HuH-7 (cell line): ENCODE measurements at regions not wholly inside any gene's neighbourhood (a gene's known extent, or its start where the extent isn't known, plus 50 kb on each side); places are given as distances from the start of the nearest gene placed in this dataset.
A peak's percentile ranks its signal among the peaks of the same experiment; 100 is the strongest.
"Not testable (repeated sequence)": the region's sequence is repeated elsewhere in the genome, so short reads cannot be mapped to it uniquely, and the experiment has no call there.

Experiments used
- DNase-seq: peaks from one replicate; pipeline ENCODE4 v3.0.0; 2011; ENCODE audit warnings: low spot score

DNA sequence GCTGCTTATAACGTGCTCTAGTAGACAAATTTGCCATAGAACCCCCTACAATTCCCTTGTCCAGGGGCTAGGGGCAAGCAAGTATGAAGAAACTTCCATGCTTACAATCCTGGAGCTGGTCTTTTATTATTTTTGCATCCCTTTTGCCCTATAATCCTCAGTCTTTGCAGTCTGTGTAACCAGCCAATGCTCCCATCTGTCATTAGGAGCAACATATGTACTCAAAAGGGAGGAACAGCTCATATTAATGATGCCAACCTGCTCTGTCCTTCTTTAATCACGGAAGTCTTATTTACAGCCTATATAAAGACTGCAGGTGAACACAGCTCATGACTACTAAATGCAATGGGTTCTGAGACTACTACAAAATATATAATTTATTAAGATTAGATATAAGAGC is 263.3 kb downstream of the ZIC1 start:
- no peak for DNase-seq

DNA sequence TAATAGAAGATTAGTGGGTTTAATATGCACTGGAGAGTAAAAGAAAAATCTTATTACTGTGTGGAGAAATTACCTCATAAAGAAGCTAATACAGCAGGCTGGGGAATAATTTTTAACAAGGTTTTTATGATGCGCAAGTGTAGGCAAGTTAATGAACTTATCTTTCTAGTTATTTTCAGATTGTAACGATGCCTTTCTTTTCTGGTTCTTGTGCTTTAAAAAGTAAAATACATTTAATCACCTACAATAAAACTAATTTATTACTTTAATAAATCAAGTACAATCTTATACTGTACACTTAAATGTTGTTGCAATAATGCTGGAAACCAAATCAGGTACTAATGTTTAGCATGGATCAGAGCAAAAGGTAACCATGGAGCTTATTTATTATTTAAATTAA is 266.6 kb downstream of the ZIC1 start:
- DNase-seq, result no peak

DNA sequence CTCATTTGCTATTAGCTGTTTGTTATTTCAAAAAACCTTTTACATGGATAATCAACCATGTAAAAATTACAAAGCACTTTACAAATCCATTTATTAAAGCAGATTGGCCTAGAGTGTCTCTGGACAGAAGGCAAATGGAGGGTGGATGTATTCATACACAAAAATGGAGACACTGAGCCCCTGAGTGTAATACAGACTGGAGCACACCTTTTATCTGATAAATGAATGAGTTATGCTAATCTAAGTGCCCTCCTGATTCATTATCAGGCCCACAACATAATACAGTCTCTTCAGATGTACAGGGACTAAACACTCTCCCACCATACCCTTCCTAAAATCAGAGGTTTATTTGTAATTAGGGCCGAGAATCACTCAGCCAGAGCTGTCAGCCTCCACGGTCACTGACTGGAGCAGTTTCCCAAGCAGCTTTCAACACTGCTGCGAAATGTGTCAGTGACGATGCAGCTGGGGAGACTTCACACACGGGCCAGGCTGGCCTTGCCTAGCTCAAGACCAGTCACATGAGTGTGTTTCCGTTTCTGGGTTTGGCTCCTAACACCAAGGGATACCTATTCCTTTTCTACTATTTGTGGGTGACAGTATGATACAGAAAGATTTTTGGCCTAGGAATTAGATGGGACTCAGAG is 271.8 kb downstream of the ZIC1 start:
- DNase-seq, result no peak

DNA sequence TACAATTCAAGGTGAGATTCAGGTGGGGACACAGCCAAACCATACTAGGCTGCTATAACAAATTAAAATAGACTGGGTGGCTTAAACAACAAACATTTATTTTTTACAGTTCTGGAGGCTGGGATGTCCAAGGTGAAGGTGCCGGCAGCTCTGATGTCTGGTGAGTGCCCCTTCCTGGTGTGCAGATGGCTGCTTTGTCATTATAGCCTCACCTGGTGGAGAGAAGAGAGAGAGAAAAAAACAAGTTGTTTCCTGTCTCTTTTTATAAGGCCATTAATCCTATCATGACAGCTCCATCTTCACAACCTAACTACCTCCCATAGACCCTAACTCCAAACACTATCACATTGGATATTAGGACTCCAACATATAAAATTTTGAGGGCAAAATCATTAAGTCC is 279.7 kb downstream of the ZIC1 start:
- no peak for DNase-seq

DNA sequence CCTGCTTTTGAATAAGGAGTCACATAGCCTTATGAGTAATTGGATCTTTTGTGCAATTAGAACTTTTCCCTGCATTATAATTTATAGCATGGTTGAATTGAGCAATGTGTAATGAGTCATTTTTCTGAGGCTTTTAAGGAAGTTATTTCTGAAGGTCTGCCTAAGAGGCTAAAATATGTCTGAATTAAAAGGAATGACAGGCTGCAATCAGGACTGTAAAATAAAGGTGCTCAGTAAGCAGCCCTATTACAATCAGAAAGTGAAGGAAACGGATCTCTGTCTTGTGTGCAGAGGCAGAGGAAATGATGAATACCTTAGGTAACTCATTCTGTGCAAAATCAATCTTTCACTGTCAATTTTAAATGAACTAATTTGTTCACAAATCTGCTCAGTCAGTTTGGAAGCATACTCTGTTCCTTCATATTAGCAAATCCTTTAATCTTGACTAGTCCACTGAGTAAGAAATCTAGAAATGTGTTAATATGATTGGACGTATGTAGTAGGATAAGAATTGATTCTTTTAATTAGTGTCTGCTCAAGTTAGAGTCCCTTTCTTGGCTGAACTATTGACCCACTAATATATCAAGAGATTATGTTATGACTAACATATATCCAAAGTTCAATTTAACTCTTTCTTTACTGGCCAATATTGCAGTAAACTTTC is 290.1 kb downstream of the ZIC1 start:
- DNase-seq, result no peak

DNA sequence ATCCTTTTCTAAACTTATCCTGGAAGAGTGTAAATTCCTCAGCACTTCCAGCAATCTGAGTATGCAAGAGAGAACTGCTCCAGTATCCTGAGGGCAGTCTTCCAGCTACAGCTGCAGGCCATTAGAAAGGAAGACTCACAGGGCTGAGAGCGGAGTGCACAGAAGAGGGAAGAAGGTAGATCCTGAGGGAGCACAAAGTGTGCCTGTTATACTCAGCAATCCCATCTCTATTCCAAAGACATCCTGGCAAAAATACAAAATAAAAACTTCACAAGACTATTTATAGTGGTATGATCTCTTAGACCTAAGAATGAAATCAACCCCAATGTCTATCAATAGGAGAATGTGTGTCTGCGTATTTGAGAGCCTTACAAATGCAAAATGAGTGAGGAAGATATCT is 292.0 kb downstream of the ZIC1 start:
- DNase-seq, result no peak

DNA sequence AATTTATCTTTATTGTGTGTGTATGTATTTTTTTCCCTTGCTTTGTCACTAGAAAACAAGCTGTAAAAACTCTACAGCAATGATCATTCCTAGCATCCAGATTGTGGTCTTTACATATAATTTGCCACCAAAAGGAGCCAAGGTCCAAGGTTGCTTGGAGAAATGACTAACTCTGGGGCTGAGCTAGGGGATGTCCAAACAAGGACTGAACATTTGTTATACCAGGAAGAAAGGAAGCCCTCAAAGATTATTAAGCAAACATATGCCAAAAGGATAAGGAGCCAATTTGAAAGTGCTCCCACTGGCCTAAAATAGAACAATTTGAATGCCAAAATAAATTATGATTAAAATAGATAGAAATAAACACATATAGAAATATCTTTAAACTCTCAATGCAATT is 293.3 kb downstream of the ZIC1 start:
- peak; percentile 2 for DNase-seq

DNA sequence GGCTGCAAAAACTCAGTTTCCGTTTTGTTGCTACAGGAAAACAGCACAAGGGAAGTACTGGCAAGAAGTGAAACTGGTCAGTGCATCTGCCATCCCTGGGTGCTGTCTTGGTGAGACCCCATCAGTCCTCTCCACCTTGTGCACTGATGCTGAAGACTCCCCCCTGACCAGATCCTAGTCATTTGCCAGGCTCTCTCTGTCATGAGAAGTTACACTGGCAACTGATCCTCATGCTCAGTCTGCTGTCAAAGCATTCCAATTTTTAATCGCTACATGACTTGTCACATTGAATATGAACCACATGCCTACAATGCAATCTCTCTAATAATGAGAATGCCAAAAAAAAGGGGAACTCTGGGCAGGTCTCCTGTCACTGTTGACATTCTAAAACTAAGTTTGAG is 296.5 kb downstream of the ZIC1 start:
- no peak for DNase-seq

DNA sequence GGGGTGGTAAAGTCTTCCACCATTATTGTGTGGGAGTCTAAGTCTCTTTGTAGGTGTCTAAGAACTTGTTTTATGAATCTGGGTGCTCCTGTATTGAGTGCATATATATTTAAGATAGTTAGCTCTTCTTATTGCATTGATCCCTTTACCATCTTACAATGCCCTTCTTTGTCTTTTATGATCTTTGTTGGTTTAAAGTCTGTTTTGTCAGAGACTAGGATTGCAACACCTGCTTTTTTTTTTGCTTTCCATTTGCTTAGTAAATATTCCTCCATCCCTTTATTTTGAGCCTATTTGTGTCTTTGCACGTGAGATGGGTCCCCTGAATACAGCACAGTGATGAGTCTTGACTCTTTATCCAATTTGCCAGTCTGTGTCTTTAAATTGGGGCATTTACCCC is 301.6 kb downstream of the ZIC1 start:
- DNase-seq, result not testable (repeated sequence)

DNA sequence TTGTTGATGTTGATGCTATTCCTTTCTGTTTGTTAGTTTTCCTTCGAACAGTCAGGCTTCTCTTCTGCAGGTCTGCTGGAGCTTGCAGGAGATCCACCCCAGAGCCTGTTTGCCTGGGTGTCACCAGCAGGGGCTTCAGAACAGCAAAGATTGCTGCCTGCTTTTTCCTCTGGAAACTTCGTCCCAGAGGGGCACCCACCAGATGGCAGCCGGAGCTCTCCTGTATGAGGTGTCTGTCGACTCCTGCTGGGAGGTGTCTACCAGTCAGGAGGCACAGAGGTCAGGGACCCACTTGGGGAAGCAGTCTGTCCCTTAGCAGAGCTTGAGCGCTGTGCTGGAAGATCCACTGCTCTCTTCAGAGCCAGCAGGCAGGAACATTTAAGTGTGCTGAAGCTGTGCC is 303.2 kb downstream of the ZIC1 start:
- no peak for DNase-seq

DNA sequence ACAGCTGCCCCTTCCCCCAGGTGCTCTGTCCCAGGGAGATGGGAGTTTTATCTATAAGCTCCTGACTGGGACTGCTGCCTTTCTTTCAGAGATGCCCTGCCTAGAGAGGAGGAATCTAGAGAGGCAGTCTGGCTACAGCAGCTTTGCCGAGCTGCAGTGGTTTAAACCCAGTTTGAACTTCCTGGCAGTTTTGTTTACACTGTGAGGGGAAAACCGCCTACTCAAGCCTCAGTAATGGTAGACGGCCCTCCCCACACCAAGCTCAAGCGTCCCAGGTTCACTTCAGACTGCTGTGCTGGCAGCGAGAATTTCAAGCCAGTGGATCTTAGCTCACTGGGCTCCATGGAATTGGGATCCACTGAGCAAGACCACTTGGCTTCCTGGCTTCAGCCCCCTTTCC is 303.6 kb downstream of the ZIC1 start:
- DNase-seq, result not testable (repeated sequence)

DNA sequence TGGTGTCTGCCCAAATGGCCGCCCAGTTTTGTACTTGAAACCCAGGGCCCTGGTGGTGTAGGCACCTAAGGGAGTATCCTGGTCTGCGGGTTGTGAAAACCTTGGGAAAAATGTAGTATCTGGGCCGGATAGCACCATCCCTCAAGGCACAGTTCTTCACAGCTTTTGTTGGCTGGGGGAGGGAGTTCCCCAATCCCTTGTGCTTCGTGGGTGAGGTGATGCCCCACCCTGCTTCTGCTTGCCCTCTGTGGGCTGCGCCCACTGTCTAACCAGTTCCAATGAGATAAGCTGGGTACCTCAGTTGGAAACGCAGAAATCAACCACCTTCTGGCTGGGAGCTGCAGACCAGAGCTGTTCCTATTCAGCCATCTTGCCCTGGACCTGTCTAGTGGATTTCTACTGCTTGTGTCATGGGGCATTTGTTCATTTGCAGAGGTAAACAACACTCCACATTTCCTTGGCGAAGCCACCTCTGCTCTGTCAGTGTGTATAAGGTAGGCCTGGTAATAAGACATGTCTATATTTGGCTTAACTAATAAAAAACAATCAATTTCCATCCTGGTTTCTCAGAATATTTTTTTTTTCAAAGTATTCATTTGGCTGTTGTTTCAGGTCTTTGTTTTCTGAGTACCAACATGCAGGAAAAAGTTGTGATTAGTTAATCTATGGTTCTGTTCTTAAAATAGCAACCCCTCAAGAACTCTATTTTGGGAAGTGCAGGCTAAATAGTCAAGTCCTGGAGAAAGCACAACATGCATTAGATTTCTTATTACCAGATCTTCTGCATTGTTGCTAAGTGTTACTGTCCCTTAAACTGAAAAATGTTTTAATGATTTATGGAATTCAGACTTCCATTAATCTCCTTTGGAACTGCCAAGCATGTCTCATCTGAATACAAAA is 304.3 kb downstream of the ZIC1 start:
- no peak for DNase-seq

DNA sequence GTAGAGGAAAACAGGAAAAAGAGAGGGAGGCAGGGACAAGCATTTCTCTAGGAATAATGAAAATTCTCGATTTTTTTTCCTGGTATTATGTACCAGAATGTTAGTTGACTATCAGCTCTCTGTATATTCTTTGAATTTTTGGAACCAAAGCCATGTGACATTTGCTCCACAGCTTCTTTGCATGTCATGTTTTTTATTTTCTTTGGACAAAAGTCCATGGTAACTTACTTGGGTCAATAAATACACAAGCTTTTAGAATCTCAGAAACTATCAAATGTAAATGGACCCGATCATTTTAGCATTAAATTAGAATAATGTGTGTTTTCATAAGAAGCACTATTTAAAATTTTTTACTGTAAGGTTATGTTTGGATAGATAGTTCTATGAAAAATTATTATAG is 320.5 kb downstream of the ZIC1 start:
- DNase-seq, result no peak

DNA sequence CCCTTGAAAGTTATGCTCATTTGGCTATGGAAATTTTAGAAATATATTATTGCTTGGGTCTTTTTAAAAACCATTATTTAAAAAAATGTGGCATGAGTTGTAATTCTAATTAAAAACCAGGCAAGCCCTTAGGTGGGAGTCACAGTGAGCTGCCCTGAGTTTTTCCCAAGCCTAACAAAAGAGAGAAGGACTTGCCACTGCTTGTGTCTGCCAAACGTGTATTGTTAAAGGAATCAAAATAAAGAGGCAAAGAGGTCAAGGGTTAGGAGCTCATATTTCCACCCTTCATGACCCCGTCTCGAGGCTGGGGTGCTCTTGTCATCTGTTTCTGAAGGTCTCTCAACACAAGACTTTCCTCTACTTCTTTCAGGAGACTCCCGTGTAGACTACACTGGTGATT is 321.1 kb downstream of the ZIC1 start:
- DNase-seq, result no peak

DNA sequence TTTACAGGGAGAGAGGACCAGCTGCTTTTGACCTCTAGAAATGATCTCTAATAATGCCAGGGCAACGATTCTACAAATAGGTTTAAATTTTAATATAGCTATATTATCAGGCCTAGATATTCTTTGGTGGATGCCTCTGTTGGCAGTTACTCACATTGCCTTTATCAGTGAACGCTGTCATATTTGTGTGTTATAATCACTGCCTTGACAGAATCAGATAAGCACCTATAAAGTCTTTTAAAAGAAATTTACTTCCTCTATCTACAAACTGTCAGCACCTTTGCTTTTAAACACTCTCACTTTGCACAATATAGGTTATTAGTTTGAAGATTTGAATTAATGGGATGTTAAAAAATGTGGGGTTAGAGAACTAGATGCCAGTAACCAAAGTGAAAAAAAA is 324.1 kb downstream of the ZIC1 start:
- DNase-seq, result no peak

DNA sequence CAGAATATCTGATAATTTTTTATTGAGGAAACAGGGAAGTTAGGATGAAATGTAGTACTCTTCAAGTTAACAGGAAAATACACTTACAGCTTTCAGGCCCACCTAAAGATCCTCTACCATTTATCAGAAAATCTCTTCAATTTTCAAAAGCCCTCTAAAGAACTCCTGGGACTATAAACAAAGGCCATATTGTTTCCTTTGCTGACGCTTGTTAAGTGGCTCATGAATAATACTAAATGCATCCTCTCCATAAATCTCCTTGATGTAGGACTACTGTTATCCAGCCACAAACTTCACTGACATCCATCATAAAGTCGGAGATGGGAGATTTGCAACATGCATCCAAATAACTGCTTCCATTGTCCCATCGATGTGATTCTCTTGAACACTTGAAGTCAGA is 326.5 kb downstream of the ZIC1 start:
- DNase-seq, result no peak

DNA sequence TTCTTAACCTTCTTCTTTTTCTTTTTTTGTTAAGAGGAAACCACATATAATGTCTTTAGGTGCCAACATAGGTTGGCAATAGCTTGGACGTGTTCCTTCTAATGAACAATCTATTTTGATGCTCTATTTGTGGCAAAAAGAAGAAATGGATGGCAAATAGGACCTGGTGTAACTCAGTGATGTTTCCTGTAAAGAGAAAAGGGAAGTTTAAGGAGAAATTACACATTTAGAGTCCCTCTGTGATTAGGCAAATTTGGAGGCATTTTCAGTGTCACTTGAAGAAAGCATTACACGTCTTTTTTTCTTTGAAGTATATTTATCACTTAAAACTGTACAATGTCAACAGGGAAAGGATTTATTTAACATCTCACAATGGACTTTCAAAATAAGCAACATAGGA is 327.1 kb downstream of the ZIC1 start:
- DNase-seq, result no peak

DNA sequence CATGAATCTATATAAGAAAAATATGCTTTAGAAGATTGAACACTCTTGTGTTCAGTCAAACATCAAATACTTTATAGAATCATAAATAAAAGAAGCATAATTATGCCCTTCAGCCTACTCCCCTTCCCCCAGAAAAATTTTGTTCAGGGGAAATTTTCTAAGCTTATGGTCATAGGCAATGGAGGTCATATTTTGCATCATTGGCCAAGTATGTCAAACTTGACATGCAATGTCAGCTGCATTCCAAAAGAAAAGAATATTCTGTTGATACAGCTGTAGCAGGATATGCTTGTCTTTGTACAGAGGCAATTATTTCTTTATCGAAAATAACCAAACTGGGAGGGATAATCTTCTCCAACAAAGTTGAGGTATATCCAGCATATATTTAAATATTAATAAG is 328.2 kb downstream of the ZIC1 start:
- no peak for DNase-seq

DNA sequence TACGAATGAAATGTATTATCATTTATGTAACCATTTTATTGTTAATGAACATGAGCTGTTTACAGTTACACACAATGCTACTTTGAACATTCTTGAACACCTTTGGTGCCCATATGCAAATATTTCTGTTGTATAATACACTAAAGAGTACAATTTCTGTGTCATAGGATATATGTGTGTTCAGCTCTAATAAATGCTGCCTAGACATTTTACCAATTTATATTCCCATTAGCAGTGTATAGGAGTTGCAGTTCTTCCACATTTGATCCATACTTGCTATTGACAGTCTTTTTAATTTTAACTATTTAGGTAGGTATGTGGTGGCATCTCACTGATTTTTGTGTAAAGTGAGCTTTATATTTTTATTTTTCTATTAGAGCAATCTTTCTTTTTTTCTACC is 331.8 kb downstream of the ZIC1 start:
- DNase-seq, result no peak

DNA sequence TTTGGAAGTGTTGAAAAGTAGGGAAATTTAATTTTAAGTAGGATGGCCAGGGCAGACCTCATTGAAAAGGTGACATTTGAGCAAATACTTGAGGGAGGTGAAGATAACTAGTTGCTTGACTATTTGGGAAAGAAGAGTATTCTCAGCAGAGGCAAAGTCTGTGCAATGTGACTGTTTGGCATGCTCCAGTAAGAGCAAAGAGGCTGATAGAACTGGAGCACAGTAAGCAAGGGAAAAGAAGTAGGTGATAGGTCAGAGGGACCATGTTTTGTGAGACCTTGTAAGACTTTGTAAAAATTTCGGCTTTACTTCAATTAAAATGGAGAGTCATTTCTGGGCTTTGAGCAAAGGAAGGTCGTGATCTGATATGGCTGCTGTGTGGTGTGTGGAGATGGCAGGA is 335.8 kb downstream of the ZIC1 start:
- no peak for DNase-seq

DNA sequence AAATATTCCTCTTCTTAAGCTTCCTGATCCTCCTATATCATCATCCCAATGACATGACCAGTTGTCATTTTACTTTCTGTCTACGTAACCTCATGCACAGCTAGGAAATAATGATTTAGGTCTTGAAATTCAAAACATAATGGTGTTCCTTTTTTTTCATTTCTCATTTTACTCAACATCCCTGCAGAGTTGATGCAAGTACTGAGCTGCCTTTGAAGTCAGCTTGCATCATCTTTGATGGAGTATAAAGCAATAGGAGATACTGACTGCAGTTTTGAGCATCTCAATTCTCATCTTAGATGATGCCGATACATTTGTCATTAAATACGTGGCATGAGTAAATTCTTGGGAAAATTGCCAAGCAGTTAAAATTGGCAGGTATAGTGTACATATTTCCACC is 346.1 kb downstream of the ZIC1 start:
- no peak for DNase-seq

DNA sequence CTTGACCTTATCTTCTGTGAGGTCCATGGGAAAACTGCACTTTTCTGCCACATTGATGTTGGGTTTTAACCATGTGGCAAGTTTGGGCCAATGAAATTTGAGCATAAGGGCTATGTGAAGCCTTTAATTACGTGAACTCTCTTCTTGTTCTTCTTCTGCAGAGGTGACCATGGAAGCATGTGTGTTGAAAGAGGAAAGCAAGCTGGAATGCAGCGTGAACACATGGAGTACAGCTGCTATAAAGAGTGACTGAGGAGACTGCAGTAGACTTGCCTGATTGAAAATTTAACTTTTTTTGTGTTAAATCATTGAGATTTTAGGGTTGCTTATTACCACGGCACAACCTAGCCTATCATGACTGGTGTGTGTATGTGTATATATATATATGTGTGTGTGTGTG is 347.3 kb downstream of the ZIC1 start:
- DNase-seq, result no peak

DNA sequence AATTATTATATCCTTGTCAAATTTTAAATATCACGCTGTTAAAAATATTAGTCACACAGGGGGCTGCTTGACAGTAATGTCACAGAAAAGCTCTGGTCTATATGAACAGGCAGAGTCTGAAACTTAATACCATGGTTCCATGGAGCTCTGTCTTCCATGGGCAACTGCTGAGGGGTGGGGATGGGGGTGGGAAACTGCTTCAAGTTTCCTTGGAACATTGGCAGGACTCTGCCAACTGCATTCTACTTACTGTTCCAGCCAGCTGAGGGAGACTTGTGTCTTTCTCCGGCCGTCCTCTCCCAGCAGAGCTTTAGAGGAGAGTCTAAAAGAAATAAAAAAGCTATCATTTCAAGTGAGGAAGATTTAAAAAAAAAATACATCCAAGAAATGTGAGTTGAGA is 348.7 kb downstream of the ZIC1 start:
- no peak for DNase-seq
